Psoas muscle (tissue), 7 donors: ENCODE measurements at regions not wholly inside any gene's neighbourhood (a gene's known extent, or its start where the extent isn't known, plus 50 kb on each side); places are given as distances from the start of the nearest gene placed in this dataset.
A peak's percentile ranks its signal among the peaks of the same experiment; 100 is the strongest.
"Not testable (repeated sequence)": the region's sequence is repeated elsewhere in the genome, so short reads cannot be mapped to it uniquely, and the experiment has no call there.

Experiments used
- ATAC-seq, 4 donors: fragments of 200-7000 bp; cut with Tn5 transposase; one replicate each; pipeline ENCODE4 v1.9.1; 2020; ENCODE audit warnings: moderate library complexity in 3 of 4, mild to moderate bottlenecking in 2 of 4
- DNase-seq, 2 donors: peaks; one replicate each; pipeline ENCODE4 v3.0.0-alpha.2; 2020
- H3K27ac ChIP-seq: fragments of 200-600 bp; one replicate; pipeline ENCODE4 v1.8.0; 2022
- H3K27me3 ChIP-seq, 3 donors: fragments of 200-600 bp in 1 of 3; one replicate each; pipeline versions ENCODE4 v1.6.1 to v1.8.0; 2013 to 2022; ENCODE audit warnings: low read length in 2 of 3, mild to moderate bottlenecking in 2 of 3, moderate library complexity in 1 of 3; ENCODE audit not compliant: insufficient read depth in 3 of 3
- H3K36me3 ChIP-seq, 2 donors: fragments of 200-600 bp in 1 of 2; one replicate each; pipeline versions ENCODE4 v1.6.1 to v1.8.0; 2013 to 2022; ENCODE audit warnings: low read depth in 1 of 2, mild to moderate bottlenecking in 1 of 2, moderate library complexity in 1 of 2; ENCODE audit not compliant: insufficient read depth in 1 of 2
- H3K4me1 ChIP-seq: fragments of 200-600 bp; one replicate; pipeline ENCODE4 v1.8.0; 2022
- H3K4me3 ChIP-seq: fragments of 200-600 bp; one replicate; pipeline ENCODE4 v1.8.0; 2022; ENCODE audit warnings: mild to moderate bottlenecking
- H3K9me3 ChIP-seq: fragments of 200-600 bp; one replicate; pipeline ENCODE4 v1.8.0; 2022
- CTCF ChIP-seq: fragments of 200-600 bp; IDR thresholded peaks from one replicate; pipeline ENCODE4 v1.8.0; 2022; ENCODE audit warnings: antibody characterized with exemption
- WGBS, 3 donors: extraction: QIAGEN DNeasy Blood & Tissue Kit; methylation state at CpG; one replicate each; pipeline versions ENCODE4 v1.1.6 to v1.1.7; 2013; 5-methylcytosine and 5-hydroxymethylcytosine counted together
- intact Hi-C, 2 donors: fragments of 100-400 bp; cut with DNase I; formaldehyde crosslinking; loops; one replicate each; pipeline versions ENCODE4 v1.11.0 to v1.14.2; 2022
- donor health status: healthy with polysubstance abuse.
- donor health status: DM: no; HTN: no; CAD: no; lungs with moderate emphysema.
- donor health status: Bipolar disorder and iron deficiency.
- donor health status: healthy.
- donor health status: DM: yes; HTN: yes; CAD: no.
- donor health status: DM: no; HTN: no; CAD: no.
- donor health status: DM: yes; HTN: yes; CAD: no.

- DNase-seq, H3K27ac ChIP-seq, H3K4me1 ChIP-seq, H3K27me3 ChIP-seq, H3K4me3 ChIP-seq, H3K9me3 ChIP-seq, H3K36me3 ChIP-seq, intact Hi-C loops: not testable (repeated sequence)
- ATAC-seq, result peak in 3 of 4 donors; percentile 14 to 31 (median 16)
- WGBS, 3 donors, result 52 to 59% (median 57%) methylated on average over 6 of the region's 6 CpGs
Observed at GRCh38 chr9:63822615-63823374, 1462.2 kb downstream of the FOXD4L5 start.

GRCh38 chr9:63821293-63821692 is 1463.7 kb downstream of the FOXD4L5 start:
- H3K9me3 ChIP-seq, ATAC-seq, H3K27me3 ChIP-seq, H3K4me1 ChIP-seq, H3K4me3 ChIP-seq, H3K36me3 ChIP-seq, DNase-seq, intact Hi-C loops, H3K27ac ChIP-seq: not testable (repeated sequence)
- 62 to 65% (median 63%) methylated on average over 10 of the region's 10 CpGs for WGBS, 3 donors

- H3K27me3 ChIP-seq, H3K27ac ChIP-seq, H3K36me3 ChIP-seq, H3K4me1 ChIP-seq, H3K9me3 ChIP-seq, H3K4me3 ChIP-seq, ATAC-seq, DNase-seq, intact Hi-C loops: not testable (repeated sequence)
- WGBS, 3 donors, result 74 to 79% (median 76%) methylated on average over 13 of the region's 13 CpGs
Observed at GRCh38 chr9:63820882-63821281, 1464.1 kb downstream of the FOXD4L5 start.

GRCh38 chr9:63820383-63820782 is 1464.6 kb downstream of the FOXD4L5 start:
- 86 to 87% (median 87%) methylated on average over 3 of the region's 3 CpGs for WGBS, 3 donors
- H3K9me3 ChIP-seq, H3K4me1 ChIP-seq, ATAC-seq, intact Hi-C loops, DNase-seq, H3K36me3 ChIP-seq, H3K27ac ChIP-seq, H3K27me3 ChIP-seq, H3K4me3 ChIP-seq: not testable (repeated sequence)

GRCh38 chr9:63817622-63818518 is 1467.1 kb downstream of the FOXD4L5 start:
- H3K36me3 ChIP-seq, result no peaks in the 10 kb centered on the region
- H3K27ac ChIP-seq, result no peak overlapping the region
- no peak overlapping the region for H3K4me3 ChIP-seq
- H3K27me3 ChIP-seq, result peaks cover 0 to 9% (median 5%) of the 10 kb centered on the region in 3 donors
- no peak for TF ChIP-seq CTCF
- H3K4me1 ChIP-seq, result no peaks in the 10 kb centered on the region
- WGBS, 3 donors, result 32 to 36% (median 34%) methylated on average over 41 of the region's 41 CpGs
- intact Hi-C loops, result no loop called here
- ATAC-seq (peak; percentile 33 to 64 (median 57)), DNase-seq (peak; percentile 43 to 75)
- no peaks in the 10 kb centered on the region for H3K9me3 ChIP-seq

GRCh38 chr9:63816751-63817621 is 1468.0 kb downstream of the FOXD4L5 start:
- H3K27me3 ChIP-seq, result peaks cover 0 to 9% (median 5%) of the 10 kb centered on the region in 3 donors
- ATAC-seq, result peak; percentile 64 to 79 (median 68)

GRCh38 chr9:63814970-63815669 is 1469.9 kb downstream of the FOXD4L5 start:
- H3K4me1 ChIP-seq, H3K9me3 ChIP-seq, intact Hi-C loops, H3K36me3 ChIP-seq, H3K4me3 ChIP-seq, H3K27ac ChIP-seq, ATAC-seq, H3K27me3 ChIP-seq: not testable (repeated sequence)
- peak in 1 of 2 donors; percentile 41 for DNase-seq
- WGBS, 3 donors, result 48 to 54% (median 52%) methylated on average over 36 to 51 of the region's 52 CpGs

More at GRCh38 chr9:63816751-63817621, 1468.0 kb downstream of the FOXD4L5 start:
- H3K4me3 ChIP-seq, result peak overlapping the region; percentile 22
- H3K9me3 ChIP-seq, result no peaks in the 10 kb centered on the region
- no peak overlapping the region for H3K27ac ChIP-seq
- H3K4me1 ChIP-seq, result no peaks in the 10 kb centered on the region
- DNase-seq, result peak; percentile 60 to 84
- intact Hi-C loops, result no loop called here
- 22 to 26% (median 25%) methylated on average over 36 of the region's 36 CpGs for WGBS, 3 donors
- TF ChIP-seq CTCF, result no peak
- no peaks in the 10 kb centered on the region for H3K36me3 ChIP-seq

- ATAC-seq, H3K36me3 ChIP-seq, H3K4me1 ChIP-seq, H3K27me3 ChIP-seq, H3K9me3 ChIP-seq, intact Hi-C loops, H3K27ac ChIP-seq: not testable (repeated sequence)
- DNase-seq, result peak in 1 of 2 donors; percentile 49
- 42 to 50% (median 50%) methylated on average over 39 of the region's 39 CpGs for WGBS, 3 donors
- peak overlapping the region; percentile 43 for H3K4me3 ChIP-seq
Observed at GRCh38 chr9:63813391-63814021, 1471.5 kb downstream of the FOXD4L5 start.
